Testis (tissue), 2 donors: ENCODE measurements at regions not wholly inside any gene's neighbourhood (a gene's known extent, or its start where the extent isn't known, plus 50 kb on each side); places are given as distances from the start of the nearest gene placed in this dataset.

Experiments used
- POLR2A ChIP-seq: fragments of 450-650 bp; IDR thresholded peaks from one replicate; pipeline ENCODE4 v1.6.1; 2017; ENCODE audit warnings: antibody characterized with exemption, mild to moderate bottlenecking, moderate library complexity
- TF ChIP-seq, protein P1 (sequence below), 3 experiments: fragments of 450-650 bp in 2 of 3; fragments of 200-600 bp in 1 of 3; sonication (generic) in 1 of 3; IDR thresholded peaks; one replicate each; pipeline ENCODE4 v1.5.1; 2016 to 2019; ENCODE audit warnings: antibody characterized with exemption in 3 of 3, mild to moderate bottlenecking in 2 of 3, moderate library complexity in 1 of 3

DNA sequence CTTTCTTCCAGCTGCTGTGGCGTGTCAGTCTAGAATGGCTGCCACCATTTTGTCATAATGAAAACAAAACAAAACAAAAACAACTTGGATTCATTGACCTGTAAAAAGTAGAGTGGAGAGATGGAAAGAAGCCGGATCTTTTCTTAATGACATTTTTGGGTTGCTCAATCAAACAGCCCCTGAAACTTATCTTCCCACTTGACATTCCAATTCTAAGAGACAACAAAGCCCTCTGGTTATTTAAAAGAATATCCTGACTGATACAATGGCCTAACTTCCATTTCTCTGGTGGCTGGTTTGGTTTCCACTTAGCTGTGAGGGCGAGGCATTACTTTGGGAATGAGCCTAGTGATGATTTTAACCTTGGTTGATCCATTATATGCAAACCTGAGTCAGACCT, 123.7 kb downstream of the AQP4 start:
- no peak for TF ChIP-seq POLR2A
- TF ChIP-seq, protein P1, sequence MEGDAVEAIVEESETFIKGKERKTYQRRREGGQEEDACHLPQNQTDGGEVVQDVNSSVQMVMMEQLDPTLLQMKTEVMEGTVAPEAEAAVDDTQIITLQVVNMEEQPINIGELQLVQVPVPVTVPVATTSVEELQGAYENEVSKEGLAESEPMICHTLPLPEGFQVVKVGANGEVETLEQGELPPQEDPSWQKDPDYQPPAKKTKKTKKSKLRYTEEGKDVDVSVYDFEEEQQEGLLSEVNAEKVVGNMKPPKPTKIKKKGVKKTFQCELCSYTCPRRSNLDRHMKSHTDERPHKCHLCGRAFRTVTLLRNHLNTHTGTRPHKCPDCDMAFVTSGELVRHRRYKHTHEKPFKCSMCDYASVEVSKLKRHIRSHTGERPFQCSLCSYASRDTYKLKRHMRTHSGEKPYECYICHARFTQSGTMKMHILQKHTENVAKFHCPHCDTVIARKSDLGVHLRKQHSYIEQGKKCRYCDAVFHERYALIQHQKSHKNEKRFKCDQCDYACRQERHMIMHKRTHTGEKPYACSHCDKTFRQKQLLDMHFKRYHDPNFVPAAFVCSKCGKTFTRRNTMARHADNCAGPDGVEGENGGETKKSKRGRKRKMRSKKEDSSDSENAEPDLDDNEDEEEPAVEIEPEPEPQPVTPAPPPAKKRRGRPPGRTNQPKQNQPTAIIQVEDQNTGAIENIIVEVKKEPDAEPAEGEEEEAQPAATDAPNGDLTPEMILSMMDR (IDR thresholded peaks at IDR 0.05) = no peak
